Activated CD8-positive, alpha-beta T cell treated with anti-CD3 and anti-CD28 coated beads, Interleukin-2, amount 10 ng/mL, durations not matched to agents 7 days and 5 days (primary cell): ENCODE measurements at regions not wholly inside any gene's neighbourhood (a gene's known extent, or its start where the extent isn't known, plus 50 kb on each side); places are given as distances from the start of the nearest gene placed in this dataset.

Experiments used
- ATAC-seq: fragments of 150-1000 bp; cut with Tn5 transposase; one replicate; pipeline ENCODE4 v1.10.0; 2021; ENCODE audit warnings: moderate library complexity
- CTCF ChIA-PET: fragments of 350-600 bp; sonication (Branson Sonifier 250); formaldehyde crosslinking; loops from one replicate; lab custom pipeline; 2021; ENCODE audit warnings: antibody characterized with exemption; lab: Charles Lee
- POLR2A ChIA-PET: fragments of 350-600 bp; sonication (Branson Sonifier 250); formaldehyde crosslinking; loops from one replicate; lab custom pipeline; 2021; ENCODE audit warnings: antibody characterized with exemption; lab: Charles Lee
- DNase-seq: peaks from one replicate; pipeline ENCODE4 v3.0.0-alpha.2; 2020
- H3K27ac Mint-ChIP-seq: one replicate; pipeline ENCODE4 v1.8.0; 2021; ENCODE audit warnings: mild to moderate bottlenecking, mixed read lengths
- H3K27me3 Mint-ChIP-seq: one replicate; pipeline ENCODE4 v1.8.0; 2021; ENCODE audit warnings: low read depth, mixed read lengths
- H3K36me3 Mint-ChIP-seq: one replicate; pipeline ENCODE4 v1.8.0; 2021; ENCODE audit warnings: low read depth, mixed read lengths
- H3K4me1 Mint-ChIP-seq: one replicate; pipeline ENCODE4 v1.8.0; 2021; ENCODE audit warnings: low read depth, mixed read lengths
- H3K4me3 Mint-ChIP-seq: one replicate; pipeline ENCODE4 v1.8.0; 2021; ENCODE audit warnings: mild to moderate bottlenecking, mixed read lengths
- H3K9me3 Mint-ChIP-seq: one replicate; pipeline ENCODE4 v1.8.0; 2022; ENCODE audit warnings: mixed read lengths; ENCODE audit not compliant: insufficient read depth

GRCh38 chr1:80453775-80454174 is 1347.0 kb upstream of the ADGRL2 start:
- peaks cover 3% of the 10 kb centered on the region for H3K9me3 Mint-ChIP-seq
- no peaks in the 10 kb centered on the region for H3K27me3 Mint-ChIP-seq
- ChIA-PET CTCF (no interaction called here), POLR2A (no interaction called here)
- H3K27ac Mint-ChIP-seq: no peak overlapping the region
- H3K4me1 Mint-ChIP-seq: no peaks in the 10 kb centered on the region
- DNase-seq (no peak), ATAC-seq (no peak)
- H3K4me3 Mint-ChIP-seq: no peak overlapping the region
- H3K36me3 Mint-ChIP-seq: no peaks in the 10 kb centered on the region

DNA sequence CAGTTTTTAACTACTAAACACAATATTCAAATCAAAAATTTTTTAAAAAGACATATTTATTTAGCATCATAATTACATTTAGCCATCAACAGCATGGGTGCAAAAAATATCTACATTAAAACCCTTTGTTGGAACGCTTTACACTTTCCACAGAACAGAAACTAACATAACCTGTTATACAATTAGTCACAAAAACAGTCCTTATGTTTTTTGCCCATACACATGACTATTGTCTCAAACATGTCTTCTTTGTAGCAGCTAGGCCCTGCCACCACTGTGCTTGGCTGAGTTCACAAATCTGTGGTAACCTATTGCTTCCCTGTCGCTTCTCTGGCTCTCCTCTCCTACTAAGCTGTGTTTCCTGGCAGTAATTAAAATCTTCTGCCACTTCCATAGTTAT is 1350.0 kb upstream of the ADGRL2 start:
- peaks cover 1% of the 10 kb centered on the region for H3K9me3 Mint-ChIP-seq
- H3K36me3 Mint-ChIP-seq: no peaks in the 10 kb centered on the region
- H3K27ac Mint-ChIP-seq: no peak overlapping the region
- DNase-seq: no peak
- H3K4me1 Mint-ChIP-seq: no peaks in the 10 kb centered on the region
- ATAC-seq: no peak
- no peak overlapping the region for H3K4me3 Mint-ChIP-seq
- CTCF ChIA-PET: no interaction called here
- no peaks in the 10 kb centered on the region for H3K27me3 Mint-ChIP-seq
- POLR2A ChIA-PET: no interaction called here

GRCh38 chr1:80448081-80448480 is 1352.7 kb upstream of the ADGRL2 start:
- Mint-ChIP-seq H3K4me1 (no peaks in the 10 kb centered on the region), H3K27ac (no peak overlapping the region), H3K4me3 (no peak overlapping the region), H3K9me3 (no peaks in the 10 kb centered on the region), H3K27me3 (no peaks in the 10 kb centered on the region), H3K36me3 (no peaks in the 10 kb centered on the region)
- ATAC-seq (no peak), DNase-seq (no peak)
- CTCF ChIA-PET: no interaction called here
- POLR2A ChIA-PET: no interaction called here

- CTCF ChIA-PET: no interaction called here
- Mint-ChIP-seq H3K9me3 (no peaks in the 10 kb centered on the region), H3K4me1 (no peaks in the 10 kb centered on the region), H3K36me3 (no peaks in the 10 kb centered on the region), H3K27ac (no peak overlapping the region), H3K27me3 (no peaks in the 10 kb centered on the region), H3K4me3 (no peak overlapping the region)
- ATAC-seq (no peak), DNase-seq (no peak)
- POLR2A ChIA-PET: no interaction called here
These were observed 1353.2 kb upstream of the ADGRL2 start for GRCh38 chr1:80447526-80447925.

DNA sequence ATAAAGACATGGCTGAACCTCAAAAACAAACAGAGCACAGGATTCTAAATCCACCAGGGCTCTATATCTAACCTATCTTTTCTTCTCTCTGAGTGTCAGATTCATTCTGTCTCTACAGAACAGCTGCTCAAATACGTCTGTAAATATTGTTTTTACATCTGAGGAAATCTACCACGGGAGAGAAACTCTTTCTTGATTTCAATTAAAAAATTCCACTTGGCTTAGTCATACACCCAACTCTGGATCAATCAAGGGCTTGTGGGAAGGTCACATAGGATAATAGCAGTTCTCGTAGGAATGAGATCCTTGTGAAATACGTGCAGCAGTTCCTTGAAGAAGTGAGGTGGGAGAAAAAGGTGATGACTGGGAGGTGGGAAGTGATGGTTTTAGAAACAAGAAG is 1355.7 kb upstream of the ADGRL2 start:
- Mint-ChIP-seq H3K4me1 (no peaks in the 10 kb centered on the region), H3K9me3 (peaks cover 5% of the 10 kb centered on the region), H3K36me3 (no peaks in the 10 kb centered on the region), H3K27ac (no peak overlapping the region), H3K27me3 (no peaks in the 10 kb centered on the region), H3K4me3 (no peak overlapping the region)
- ChIA-PET POLR2A (no interaction called here), CTCF (no interaction called here)
- ATAC-seq: no peak
- DNase-seq: no peak

- no peak for DNase-seq
- Mint-ChIP-seq H3K27me3 (no peaks in the 10 kb centered on the region), H3K27ac (no peak overlapping the region), H3K4me3 (no peak overlapping the region), H3K36me3 (no peaks in the 10 kb centered on the region), H3K9me3 (peaks cover 5% of the 10 kb centered on the region), H3K4me1 (no peaks in the 10 kb centered on the region)
- ATAC-seq: no peak
- CTCF ChIA-PET: no interaction called here
- POLR2A ChIA-PET: no interaction called here
These were observed 1356.6 kb upstream of the ADGRL2 start for GRCh38 chr1:80444171-80444570.

- no peak overlapping the region for H3K4me3 Mint-ChIP-seq
- ATAC-seq (no peak), DNase-seq (no peak)
- H3K27ac Mint-ChIP-seq: no peak overlapping the region
- no peaks in the 10 kb centered on the region for H3K27me3 Mint-ChIP-seq
- H3K36me3 Mint-ChIP-seq: no peaks in the 10 kb centered on the region
- ChIA-PET CTCF (no interaction called here), POLR2A (no interaction called here)
- H3K4me1 Mint-ChIP-seq: no peaks in the 10 kb centered on the region
- peaks cover 10% of the 10 kb centered on the region for H3K9me3 Mint-ChIP-seq
These were observed 1359.1 kb upstream of the ADGRL2 start for GRCh38 chr1:80441664-80442063.

DNA sequence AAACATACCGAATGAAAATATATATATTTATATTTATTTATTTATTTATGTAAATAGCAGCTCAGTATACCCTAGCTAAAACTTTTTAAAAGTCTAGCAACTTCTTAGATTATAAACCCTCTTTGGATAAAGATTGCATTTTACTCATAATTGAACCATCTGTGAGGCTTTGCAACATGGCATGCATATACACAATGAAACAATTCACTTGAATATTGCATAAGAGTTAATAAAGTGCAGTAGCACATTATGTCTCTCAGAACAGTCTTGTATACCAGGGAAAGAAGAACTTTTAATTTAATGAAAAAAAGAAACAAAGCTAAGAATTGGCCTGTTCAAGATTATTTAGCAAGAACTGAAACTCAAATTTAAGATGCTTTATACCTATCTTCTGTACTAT is 1363.9 kb upstream of the ADGRL2 start:
- no peak for ATAC-seq
- H3K4me3 Mint-ChIP-seq: no peak overlapping the region
- no peak overlapping the region for H3K27ac Mint-ChIP-seq
- POLR2A ChIA-PET: no interaction called here
- H3K4me1 Mint-ChIP-seq: no peaks in the 10 kb centered on the region
- CTCF ChIA-PET: no interaction called here
- H3K9me3 Mint-ChIP-seq: peaks cover 21% of the 10 kb centered on the region
- no peaks in the 10 kb centered on the region for H3K36me3 Mint-ChIP-seq
- no peaks in the 10 kb centered on the region for H3K27me3 Mint-ChIP-seq
- no peak for DNase-seq

- Mint-ChIP-seq H3K27me3 (no peaks in the 10 kb centered on the region), H3K4me3 (no peak overlapping the region), H3K4me1 (no peaks in the 10 kb centered on the region), H3K36me3 (no peaks in the 10 kb centered on the region), H3K9me3 (peaks cover 4% of the 10 kb centered on the region), H3K27ac (no peak overlapping the region)
- ChIA-PET CTCF (no interaction called here), POLR2A (no interaction called here)
- ATAC-seq (no peak), DNase-seq (no peak)
These were observed 1372.9 kb upstream of the ADGRL2 start for GRCh38 chr1:80427881-80428280.

GRCh38 chr1:80424249-80424648 is 1376.5 kb upstream of the ADGRL2 start:
- no peak for ATAC-seq
- no peaks in the 10 kb centered on the region for H3K9me3 Mint-ChIP-seq
- CTCF ChIA-PET: no interaction called here
- H3K36me3 Mint-ChIP-seq: no peaks in the 10 kb centered on the region
- DNase-seq: no peak
- no peaks in the 10 kb centered on the region for H3K4me1 Mint-ChIP-seq
- no peak overlapping the region for H3K27ac Mint-ChIP-seq
- H3K4me3 Mint-ChIP-seq: no peak overlapping the region
- no peaks in the 10 kb centered on the region for H3K27me3 Mint-ChIP-seq
- POLR2A ChIA-PET: no interaction called here

DNA sequence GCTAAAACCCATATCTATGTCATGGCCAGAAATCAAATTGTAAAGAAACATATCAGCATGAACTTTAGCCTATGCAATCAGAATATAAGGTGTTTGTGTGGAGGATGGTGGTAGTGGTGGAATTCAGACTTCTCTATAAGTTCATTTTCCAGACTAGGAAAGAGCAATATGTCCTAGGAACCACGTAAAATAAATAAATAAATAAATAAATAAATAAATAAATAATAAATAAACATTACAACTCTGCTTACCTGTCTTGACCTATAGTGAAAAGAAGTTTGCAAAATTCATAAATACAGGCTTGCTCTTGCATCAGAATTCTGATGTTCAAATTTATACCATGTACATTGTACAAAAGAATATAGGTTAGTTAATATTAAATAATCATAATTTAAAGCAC is 1382.6 kb upstream of the ADGRL2 start:
- Mint-ChIP-seq H3K4me1 (no peaks in the 10 kb centered on the region), H3K27me3 (no peaks in the 10 kb centered on the region), H3K9me3 (peaks cover 13% of the 10 kb centered on the region), H3K36me3 (no peaks in the 10 kb centered on the region), H3K4me3 (no peak overlapping the region), H3K27ac (no peak overlapping the region)
- CTCF ChIA-PET: no interaction called here
- DNase-seq: no peak
- POLR2A ChIA-PET: no interaction called here
- no peak for ATAC-seq

DNA sequence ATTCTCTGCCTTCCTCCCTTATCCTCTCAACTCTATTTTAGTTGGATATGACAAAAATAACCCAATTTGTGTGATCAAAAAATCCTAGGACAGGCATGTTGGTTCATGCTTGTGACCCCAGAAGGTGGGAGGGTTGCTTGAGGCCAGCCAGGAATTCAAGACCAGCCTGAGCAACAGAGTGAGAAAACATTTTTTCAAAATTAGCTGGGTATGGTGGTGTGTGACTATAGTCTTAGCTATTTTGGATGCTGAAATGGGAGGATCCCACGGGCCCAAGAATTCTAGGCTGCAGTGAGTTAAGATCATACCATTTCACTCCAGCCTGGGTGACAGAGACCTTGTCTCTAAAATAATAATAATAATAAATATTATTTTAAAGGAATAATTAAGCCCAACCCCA is 1383.1 kb upstream of the ADGRL2 start:
- Mint-ChIP-seq H3K36me3 (no peaks in the 10 kb centered on the region), H3K4me1 (no peaks in the 10 kb centered on the region), H3K9me3 (peaks cover 13% of the 10 kb centered on the region), H3K27me3 (no peaks in the 10 kb centered on the region), H3K4me3 (no peak overlapping the region), H3K27ac (no peak overlapping the region)
- CTCF ChIA-PET: no interaction called here
- ATAC-seq: no peak
- DNase-seq: no peak
- POLR2A ChIA-PET: no interaction called here

DNA sequence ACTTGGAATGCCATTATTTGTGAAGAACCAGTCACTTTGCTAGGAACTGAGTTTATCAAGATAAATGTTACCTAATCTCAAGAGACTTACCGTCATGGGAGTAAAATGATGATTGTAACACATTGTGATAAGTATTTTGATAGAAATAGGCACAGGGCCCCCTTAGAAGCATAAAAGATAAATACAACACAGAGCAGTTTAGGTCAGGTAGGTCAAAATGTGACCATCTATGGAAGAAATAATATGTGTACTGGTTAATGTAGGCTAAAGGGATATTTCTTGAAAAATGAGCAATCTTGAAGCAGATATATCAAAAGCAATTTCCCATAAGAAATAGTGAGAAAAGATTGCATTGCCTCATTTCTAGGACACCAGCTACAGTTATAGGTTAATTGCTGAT is 1386.8 kb upstream of the ADGRL2 start:
- Mint-ChIP-seq H3K4me3 (no peak overlapping the region), H3K4me1 (no peaks in the 10 kb centered on the region), H3K27me3 (no peaks in the 10 kb centered on the region), H3K36me3 (no peaks in the 10 kb centered on the region), H3K27ac (no peak overlapping the region), H3K9me3 (peaks cover 13% of the 10 kb centered on the region)
- ChIA-PET CTCF (no interaction called here), POLR2A (no interaction called here)
- ATAC-seq (no peak), DNase-seq (no peak)
